HG03159 (cell line): ENCODE measurements at regions not wholly inside any gene's neighbourhood (a gene's known extent, or its start where the extent isn't known, plus 50 kb on each side); places are given as distances from the start of the nearest gene placed in this dataset.
"Not testable (repeated sequence)": the region's sequence is repeated elsewhere in the genome, so short reads cannot be mapped to it uniquely, and the experiment has no call there.

Experiments
- ATAC-seq: cut with Tn5 transposase; IDR thresholded peaks from one replicate; pipeline ENCODE4 v1.9.1; 2021; ENCODE audit warnings: mild to moderate bottlenecking, moderate library complexity; ENCODE audit not compliant: unreplicated experiment

DNA sequence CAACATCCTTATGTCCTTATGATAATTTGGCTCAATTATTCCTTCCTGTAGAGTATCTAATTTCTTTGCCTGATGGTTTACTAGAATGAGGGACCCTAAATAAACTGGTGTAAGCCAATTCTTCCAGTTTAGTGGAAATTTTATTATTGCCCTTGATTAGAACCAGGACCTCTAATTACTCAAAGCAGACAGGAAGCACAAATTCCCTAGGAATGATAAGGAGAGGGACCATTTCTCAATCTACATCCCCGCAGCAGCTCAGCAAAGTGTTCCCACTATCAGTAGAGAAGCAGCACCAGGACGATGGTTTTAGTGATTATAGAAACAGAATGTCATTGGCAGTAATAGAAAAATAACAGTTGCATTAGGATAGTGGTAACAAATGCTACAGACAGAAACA is 97.1 kb downstream of the PLPPR4 start:
- no peak for ATAC-seq

DNA sequence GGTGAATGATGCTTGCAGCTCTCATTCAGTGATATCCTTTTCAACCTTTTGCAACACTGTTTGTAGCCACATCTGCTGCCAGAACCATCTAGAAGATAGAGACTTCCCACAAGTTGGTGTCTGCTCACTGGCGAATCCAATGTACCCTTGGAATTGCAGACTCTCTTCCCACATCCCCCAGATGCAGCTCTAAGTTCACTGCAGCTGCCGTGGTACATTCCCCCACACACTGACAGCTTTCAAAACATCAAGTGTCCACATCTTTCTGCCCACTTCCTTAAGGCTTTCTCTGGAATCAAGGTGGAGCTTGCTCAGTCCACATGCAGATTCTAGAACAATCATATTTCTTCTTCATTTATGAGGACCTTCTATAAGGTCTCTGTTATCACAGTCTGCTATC is 99.2 kb downstream of the PLPPR4 start:
- ATAC-seq: no peak

DNA sequence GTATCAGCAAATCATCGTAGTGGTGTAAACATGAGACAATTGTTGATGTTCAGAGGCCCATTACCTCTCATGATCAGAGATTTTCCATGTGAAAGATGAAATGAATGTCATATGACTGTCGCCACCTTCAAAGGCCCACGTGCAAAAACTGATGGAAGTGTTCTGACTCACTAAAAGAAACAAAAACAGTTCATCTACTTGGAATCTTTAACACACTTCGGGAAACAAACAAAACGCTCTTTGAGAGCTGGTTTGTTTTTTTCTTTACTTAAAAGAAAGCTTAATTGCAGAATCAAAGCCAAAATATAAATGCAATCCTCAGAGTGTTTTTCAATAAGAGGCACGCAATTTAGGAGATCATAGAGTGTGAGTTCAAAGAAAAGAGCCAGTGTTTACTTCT is 100.8 kb downstream of the PLPPR4 start:
- ATAC-seq: no peak

DNA sequence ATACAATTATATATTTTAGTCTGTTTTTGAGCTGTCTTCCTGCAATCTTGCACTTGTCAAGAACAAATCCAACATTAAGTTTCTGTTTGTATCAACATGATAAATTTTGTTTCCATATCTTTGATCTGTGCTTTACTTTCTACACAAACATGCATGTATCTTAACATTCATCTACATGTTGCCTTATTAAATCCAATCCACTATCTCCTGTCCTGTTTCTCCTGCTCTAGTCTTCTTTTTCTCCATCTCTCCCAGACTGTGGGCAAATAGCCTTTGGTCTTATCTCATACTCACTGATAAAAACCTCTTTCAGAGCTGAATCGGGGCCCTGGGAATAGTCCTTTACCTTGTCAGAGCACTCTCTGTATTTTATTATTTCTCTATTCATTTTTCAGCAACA is 101.3 kb downstream of the PLPPR4 start:
- no peak for ATAC-seq

DNA sequence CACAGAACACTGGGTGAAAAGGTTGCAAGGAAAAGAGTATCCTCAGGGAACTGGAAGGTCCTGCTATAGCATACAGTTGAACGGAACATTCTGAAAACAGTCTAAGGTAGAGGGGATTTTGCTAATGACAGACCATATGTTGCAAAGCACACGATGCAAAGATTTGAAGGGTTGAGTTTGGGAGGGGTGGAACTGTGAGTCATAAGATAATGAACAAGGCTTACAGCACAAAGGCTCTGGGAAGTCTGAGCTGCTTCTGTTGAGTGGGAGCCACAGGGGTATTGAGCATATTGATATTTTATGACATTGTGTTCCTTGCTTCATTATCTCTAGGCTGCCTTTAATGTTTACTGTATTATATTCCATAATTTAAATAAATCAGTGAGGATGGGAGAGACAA is 104.9 kb downstream of the PLPPR4 start:
- no peak for ATAC-seq

DNA sequence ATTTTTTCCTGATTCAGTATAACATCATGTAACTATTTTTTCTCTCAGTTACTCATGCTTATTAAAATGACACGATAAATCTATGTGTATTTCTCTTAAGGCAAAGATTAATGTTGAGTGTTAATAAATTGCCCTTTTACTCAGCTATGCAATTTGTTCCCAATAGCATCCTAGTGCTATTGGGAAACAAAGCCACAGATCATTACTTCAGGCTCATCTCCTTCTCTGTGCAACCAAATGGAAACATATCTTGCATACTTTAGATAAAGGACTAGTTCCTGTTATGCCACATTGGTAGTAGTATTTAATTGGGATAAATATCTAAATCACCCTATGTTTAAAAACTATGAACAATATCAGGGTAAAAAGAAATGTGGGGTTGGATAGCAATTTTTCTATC is 106.2 kb downstream of the PLPPR4 start:
- ATAC-seq: no peak

DNA sequence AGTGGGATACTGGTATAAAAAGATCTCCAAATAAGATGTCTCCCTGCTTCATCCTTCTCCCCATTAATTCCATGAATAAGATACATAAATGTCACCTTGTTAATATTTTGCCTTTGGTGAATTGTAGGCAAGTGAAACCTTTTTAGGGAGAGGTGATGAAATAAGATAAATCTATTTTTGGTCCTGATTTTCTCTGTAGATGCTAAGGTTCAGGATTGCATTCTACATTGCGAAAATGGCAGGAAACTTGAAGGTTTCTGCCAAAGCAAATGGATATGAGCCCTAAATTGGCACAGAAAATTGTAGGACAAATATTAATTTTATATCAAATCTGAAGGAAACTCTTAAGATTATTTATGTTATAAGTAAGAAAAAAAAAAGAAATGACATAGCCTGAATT is 107.1 kb downstream of the PLPPR4 start:
- no peak for ATAC-seq

DNA sequence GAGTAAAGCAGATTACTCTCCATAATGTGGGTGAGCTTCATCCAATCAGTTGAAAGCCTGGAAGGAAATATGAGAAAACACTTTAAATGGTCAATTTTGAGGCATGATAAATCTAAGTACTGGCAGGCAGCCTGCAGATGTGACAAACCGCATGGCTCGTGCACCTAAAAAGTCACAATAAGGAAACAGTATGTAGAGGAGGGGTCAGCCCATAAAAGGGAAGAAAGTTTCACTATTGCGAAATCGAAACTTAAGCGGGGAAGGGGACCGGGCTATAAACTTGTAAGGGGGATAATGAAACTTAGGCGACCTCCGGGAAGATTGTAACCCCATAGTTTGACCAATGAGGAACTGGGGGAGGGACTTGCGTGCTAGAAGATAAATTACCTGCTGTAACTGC is 109.8 kb downstream of the PLPPR4 start:
- ATAC-seq: no peak

DNA sequence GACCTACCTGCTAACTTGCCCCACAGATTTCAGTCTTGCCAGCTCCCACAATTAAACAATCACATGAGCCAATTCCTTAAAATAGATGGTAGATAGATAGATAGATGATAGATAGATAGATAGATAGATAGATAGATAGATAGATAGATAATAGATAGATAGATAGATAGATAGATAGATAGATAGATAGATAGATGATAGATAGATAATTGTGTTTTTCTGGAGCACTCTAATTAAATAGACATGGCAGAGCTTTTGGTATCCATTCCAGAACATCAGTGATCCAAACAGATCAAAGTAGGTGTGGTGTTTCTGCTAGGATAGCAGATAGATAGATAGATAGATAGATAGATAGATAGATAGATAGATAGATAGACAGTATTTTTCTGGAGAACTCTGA is 110.4 kb downstream of the PLPPR4 start:
- not testable (repeated sequence) for ATAC-seq

DNA sequence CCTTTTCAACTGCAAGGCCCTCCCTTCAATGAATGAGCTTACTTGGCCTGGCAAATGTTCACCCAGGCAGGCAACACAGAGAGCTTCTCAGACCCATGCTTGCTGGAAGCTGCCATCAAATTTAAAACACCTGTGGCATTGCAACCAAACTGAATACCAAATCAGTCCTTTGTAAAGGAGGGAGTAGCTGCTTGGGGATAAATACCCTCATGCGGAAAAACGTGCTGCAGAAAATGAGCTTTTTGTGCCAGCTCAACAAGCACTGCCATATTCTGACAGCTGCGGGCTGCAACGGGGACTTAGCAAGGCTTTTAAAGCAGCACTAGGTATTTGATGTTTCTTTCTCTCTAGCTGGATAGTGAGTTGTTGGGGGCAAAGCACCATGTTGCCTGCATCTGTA is 119.7 kb downstream of the PLPPR4 start:
- no peak for ATAC-seq

DNA sequence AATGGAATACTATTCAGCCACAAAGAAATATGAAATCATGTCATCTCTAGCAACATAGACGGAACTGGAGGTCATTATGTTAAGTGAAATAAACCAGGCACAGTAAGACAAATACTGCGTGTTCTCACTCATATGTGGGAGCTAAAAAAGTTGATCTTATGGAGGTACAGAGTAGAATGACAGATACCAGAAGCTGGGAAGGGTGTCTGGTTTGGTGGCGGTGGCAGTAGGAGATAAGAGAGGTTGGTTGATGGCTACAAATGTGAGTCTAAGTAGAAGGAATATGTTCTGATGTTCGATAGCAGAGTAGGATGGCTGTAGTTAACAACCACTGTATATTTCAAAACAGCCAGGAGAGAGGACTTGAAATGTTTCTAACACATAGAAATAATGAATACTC is 121.6 kb downstream of the PLPPR4 start:
- ATAC-seq: no peak

DNA sequence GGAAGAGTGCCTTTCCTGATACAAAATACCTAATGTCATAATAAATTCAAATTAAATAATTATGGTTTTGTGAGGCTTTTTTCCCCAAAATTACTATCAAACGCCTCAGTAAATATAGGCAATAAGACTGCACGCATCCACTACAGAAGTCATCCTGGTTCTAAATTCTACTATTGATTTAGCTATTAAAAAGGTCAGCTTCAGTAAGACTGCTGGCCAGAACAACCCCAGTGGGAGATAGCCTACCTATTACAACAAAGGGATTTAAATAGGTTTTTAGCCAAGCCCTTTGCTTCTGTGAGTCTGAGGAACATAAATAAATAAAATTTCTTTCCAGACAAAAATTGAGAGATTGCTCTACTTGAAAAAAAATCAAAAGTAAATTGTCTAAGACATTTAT is 132.1 kb downstream of the PLPPR4 start:
- no peak for ATAC-seq

DNA sequence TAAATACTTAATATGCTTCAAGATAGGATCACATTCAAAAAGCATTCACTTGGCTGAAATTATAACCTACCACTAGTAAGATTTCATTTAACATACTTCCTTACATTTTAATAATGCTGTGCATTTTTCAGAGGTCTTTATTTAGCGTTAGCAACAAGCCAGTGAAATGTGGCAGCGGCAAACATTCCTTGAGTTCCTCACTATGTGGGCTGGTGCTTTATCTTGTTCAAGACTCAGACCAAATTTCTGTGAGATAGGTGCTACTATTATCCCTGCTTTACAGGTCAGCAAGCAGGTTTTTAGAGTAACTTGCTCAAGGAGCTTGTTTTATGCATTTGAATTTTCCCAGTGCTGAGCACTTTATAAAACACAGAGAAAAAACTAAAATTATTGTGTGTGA is 132.7 kb downstream of the PLPPR4 start:
- ATAC-seq: no peak

DNA sequence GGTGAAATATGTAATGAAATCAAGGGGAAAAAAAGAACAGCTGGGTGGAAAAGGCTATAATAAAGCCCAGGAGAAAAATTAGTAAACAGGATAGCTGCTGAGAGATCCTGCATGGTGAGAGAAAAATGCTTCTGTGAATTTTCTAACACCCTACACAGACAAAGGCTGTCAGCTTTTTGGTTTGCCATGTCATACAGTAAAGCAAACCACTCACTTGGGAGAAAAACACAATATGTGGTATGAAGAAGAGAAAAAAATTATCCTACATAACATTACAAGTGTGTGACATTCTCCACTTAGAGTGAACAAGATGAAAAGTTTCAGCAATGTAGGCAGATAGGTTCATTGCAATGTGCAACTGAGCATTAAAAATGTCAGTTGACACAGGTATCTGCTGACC is 133.6 kb downstream of the PLPPR4 start:
- ATAC-seq: no peak

DNA sequence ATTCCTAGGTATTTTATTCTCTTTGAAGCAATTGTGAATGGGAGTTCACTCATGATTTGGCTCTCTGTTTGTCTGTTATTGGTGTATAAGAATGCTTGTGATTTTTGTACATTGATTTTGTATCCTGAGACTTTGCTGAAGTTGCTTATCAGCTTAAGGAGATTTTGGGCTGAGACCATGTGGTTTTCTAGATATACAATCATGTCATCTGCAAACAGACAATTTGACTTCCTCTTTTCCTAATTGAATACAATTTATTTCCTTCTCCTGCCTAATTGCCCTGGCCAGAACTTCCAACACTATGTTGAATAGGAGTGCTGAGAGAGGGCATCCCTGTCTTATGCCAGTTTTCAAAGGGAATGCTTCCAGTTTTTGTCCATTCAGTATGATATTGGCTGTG is 137.3 kb downstream of the PLPPR4 start:
- not testable (repeated sequence) for ATAC-seq

DNA sequence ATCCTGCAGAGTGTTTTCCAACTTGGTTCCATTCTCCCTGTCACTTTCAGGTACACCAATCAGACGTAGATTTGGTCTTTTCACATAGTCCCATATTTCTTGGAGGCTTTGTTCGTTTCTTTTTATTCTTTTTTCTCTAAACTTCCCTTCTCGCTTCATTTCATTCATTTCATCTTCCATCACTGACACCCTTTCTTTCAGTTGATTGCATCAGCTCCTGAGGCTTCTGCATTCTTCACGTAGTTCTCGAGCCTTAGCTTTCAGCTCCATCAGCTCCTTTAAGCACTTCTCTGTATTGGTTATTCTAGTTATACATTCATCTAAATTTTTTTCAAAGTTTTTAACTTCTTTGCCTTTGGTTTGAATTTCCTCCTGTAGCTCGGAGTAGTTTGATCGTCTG is 140.1 kb downstream of the PLPPR4 start:
- ATAC-seq: not testable (repeated sequence)

DNA sequence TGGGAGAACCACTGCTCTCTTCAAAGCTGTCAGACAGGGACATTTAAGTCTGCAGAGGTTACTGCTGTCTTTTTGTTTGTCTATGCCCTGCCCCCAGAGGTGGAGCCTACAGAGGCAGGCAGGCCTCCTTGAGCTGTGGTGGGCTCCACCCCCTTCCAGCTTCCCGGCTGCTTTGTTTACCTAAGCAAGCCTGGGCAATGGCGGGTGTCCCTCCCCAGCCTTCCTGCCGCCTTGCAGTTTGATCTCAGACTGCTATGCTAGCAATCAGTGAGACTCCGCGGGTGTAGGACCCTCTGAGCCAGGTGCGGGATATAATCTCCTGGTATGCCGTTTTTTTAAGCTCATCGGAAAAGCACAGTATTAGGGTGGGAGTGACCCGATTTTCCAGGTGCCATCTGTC is 141.0 kb downstream of the PLPPR4 start:
- ATAC-seq: not testable (repeated sequence)

DNA sequence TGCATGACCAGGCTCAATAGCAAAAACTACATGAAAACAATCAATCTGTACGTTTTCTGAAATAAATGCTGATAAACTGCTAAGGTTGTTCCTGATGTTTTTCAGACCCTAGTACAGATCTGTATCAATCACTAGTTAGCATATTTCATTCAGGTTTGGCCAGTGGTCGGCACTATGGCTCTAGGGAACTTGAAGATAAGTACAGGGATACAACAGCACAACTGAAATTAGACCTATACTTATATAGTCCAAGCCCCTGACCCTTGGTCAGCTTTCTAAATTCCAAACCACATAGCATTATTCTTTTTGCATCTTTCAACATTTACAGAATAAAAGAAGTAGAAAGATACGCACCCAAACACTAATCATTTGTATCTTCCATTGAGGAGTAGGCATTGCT is 142.7 kb downstream of the PLPPR4 start:
- no peak for ATAC-seq

DNA sequence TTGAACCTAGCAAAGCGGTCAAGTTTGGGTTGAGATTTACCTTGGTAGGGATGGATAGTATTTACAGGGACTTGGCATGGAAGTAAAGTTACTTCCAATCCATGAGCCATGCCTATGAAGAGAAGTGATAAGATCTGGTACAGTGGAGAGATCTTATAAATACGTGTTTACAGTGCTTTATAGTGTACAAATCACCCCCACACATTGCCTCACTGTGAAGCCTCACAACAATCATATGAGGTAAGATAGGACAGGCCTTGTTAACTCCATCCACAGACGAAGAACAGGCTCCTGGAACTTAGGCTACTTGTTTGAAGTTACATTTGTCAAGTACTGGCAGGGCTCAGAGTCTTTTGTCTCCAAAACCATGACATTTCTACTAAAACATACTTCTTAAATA is 159.8 kb downstream of the PLPPR4 start:
- no peak for ATAC-seq

DNA sequence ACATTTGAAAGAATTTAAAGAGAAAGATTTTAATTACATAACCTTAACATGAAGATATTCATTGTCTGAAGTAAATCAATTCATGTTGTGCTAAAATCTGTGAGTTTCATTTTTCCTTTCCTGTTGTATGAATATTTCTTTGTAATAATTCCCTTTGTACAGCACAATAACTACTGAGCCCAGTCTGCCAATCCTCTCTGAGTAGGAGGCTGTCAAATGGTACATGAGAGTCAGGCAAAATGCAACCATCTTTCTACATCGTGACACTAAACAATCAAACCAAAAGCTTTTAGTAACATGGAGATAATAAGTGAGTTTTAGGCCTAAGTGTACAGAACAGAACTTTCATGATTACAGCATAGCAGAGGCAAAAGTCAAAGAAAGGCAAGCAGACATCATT is 165.5 kb downstream of the PLPPR4 start:
- no peak for ATAC-seq

DNA sequence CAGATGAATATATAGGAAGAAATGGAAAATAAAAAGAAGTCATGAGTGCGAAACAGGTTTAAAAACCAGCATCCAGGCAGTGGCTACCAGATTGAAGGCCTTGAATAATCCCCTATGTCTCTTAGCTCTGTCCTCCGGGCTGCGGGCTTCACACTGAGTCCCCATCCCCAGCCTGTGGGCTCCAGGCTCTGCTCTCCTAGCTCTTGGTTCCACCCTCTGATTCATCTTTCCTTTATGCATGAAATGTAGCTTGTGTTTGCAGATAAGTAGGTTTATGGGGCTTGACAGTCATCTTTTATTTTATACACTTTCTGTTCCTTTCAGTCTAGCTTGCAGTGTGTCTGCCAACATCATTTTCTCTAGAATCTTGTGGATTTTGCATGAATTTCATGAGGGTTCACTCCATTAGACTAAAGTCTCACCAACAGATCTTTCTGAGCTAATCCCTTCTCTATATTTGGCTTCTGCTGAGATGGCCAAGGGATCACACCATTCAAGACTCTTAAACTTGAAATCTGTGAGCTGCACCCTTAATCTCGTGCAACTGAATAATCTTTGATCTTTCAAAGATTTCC is 174.5 kb downstream of the PLPPR4 start:
- no peak for ATAC-seq

DNA sequence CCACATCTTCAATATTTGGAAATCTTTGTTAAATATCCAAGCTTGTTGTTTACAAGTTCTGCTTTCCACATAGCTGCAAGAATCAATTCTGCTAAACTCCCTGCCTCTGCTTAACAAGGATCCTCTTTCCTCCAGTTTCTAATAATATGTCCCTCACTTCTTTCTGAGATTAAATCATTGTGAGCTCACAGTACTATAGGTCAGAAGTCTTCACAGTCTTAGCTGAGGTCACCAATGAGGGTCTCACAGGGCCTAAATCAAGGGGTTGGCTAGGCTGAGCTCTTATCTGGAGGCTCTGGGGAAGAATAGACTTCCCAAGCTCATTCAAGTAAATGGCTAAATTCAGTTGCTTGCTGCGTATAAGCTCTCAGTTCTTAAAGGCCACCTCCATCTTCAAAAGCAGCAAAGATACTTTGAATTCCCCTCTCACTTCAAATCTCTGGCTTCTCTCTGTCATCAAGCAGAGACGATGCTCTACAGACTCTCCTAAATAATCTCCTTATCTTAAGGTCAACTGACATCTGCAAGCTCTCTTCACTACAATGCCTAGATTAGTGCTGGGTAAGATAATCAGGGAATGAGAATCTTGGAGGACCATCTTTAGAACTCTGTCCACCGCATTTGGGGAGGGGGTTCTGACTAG is 175.3 kb downstream of the PLPPR4 start:
- no peak for ATAC-seq
